Trophoblast cell (in vitro differentiated cells and primary cell): ENCODE measurements at regions not wholly inside any gene's neighbourhood (a gene's known extent, or its start where the extent isn't known, plus 50 kb on each side); places are given as distances from the start of the nearest gene placed in this dataset.

Source experiments
- DNase-seq, 2 donors: peaks; one replicate each; pipeline ENCODE4 v3.0.0-alpha.2; 2016
- H2AFZ ChIP-seq: 2 replicates; pipeline ENCODE4 v1.6.1; 2013; ENCODE audit warnings: low read length, moderate library complexity, mild to moderate bottlenecking; ENCODE audit not compliant: insufficient read depth, poor library complexity
- H2AK5ac ChIP-seq: 2 replicates; pipeline ENCODE4 v1.6.1; 2013; ENCODE audit warnings: mild to moderate bottlenecking, low read length
- H2BK120ac ChIP-seq: 2 replicates; pipeline ENCODE4 v1.6.1; 2013; ENCODE audit warnings: low read length, mild to moderate bottlenecking, moderate library complexity; ENCODE audit not compliant: insufficient read depth, poor library complexity
- H2BK12ac ChIP-seq: 2 replicates; pipeline ENCODE4 v1.6.1; 2013; ENCODE audit warnings: mild to moderate bottlenecking, low read length, moderate library complexity
- H2BK5ac ChIP-seq: 2 replicates; pipeline ENCODE4 v1.6.1; 2013; ENCODE audit warnings: low read length, low read depth, moderate library complexity, mild to moderate bottlenecking; ENCODE audit not compliant: poor library complexity
- H3K14ac ChIP-seq: 2 replicates; pipeline ENCODE4 v1.6.1; 2013; ENCODE audit warnings: mild to moderate bottlenecking, low read length
- H3K18ac ChIP-seq: 2 replicates; pipeline ENCODE4 v1.6.1; 2013; ENCODE audit warnings: mild to moderate bottlenecking, low read length
- H3K23ac ChIP-seq: 2 replicates; pipeline ENCODE4 v1.6.1; 2013; ENCODE audit warnings: low read length
- H3K27ac ChIP-seq: 2 replicates; pipeline ENCODE4 v1.5.1; 2013; ENCODE audit warnings: low read depth, mild to moderate bottlenecking, inconsistent platforms, low read length, moderate library complexity
- H3K27me3 ChIP-seq: 2 replicates; pipeline ENCODE4 v1.6.1; 2013; ENCODE audit warnings: inconsistent platforms, mild to moderate bottlenecking, low read length, moderate library complexity; ENCODE audit not compliant: insufficient read depth
- H3K36me3 ChIP-seq, 2 experiments: 1 replicate in 1 of 2; 2 replicates in 1 of 2; pipeline ENCODE4 v1.6.1; 2013; ENCODE audit warnings: low read length in 2 of 2, mild to moderate bottlenecking in 2 of 2, moderate library complexity in 1 of 2; ENCODE audit not compliant: insufficient read depth in 2 of 2, control insufficient read depth in 1 of 2
- H3K4ac ChIP-seq: 2 replicates; pipeline ENCODE4 v1.6.1; 2013; ENCODE audit warnings: low read depth, mild to moderate bottlenecking, low read length, moderate library complexity
- H3K4me1 ChIP-seq, 2 experiments: 1 replicate in 1 of 2; 2 replicates in 1 of 2; pipeline ENCODE4 v1.6.1; 2013; ENCODE audit warnings: low read length in 2 of 2, mild to moderate bottlenecking in 2 of 2, moderate library complexity in 1 of 2; ENCODE audit not compliant: insufficient read depth in 2 of 2, control insufficient read depth in 1 of 2
- H3K4me2 ChIP-seq: 2 replicates; pipeline ENCODE4 v1.6.1; 2013; ENCODE audit warnings: inconsistent platforms, mild to moderate bottlenecking, low read length, moderate library complexity
- H3K4me3 ChIP-seq: 2 replicates; pipeline ENCODE4 v1.5.1; 2013; ENCODE audit warnings: mild to moderate bottlenecking, low read depth, low read length, inconsistent platforms
- H3K79me1 ChIP-seq: one replicate; pipeline ENCODE4 v1.6.1; 2013; ENCODE audit warnings: low read length
- H3K79me2 ChIP-seq: 2 replicates; pipeline ENCODE4 v1.6.1; 2013; ENCODE audit warnings: low read length, mild to moderate bottlenecking; ENCODE audit not compliant: control insufficient read depth, insufficient read depth, poor library complexity
- H3K9ac ChIP-seq: 2 replicates; pipeline ENCODE4 v1.6.1; 2013; ENCODE audit warnings: mild to moderate bottlenecking, low read length
- H3K9me3 ChIP-seq: 2 replicates; pipeline ENCODE4 v1.6.1; 2013; ENCODE audit warnings: low read depth, mild to moderate bottlenecking, control low read depth, inconsistent platforms, low read length; ENCODE audit not compliant: insufficient read depth
- H4K12ac ChIP-seq: 2 replicates; pipeline ENCODE4 v1.6.1; 2013; ENCODE audit warnings: low read depth, mild to moderate bottlenecking, low read length, moderate library complexity
- H4K8ac ChIP-seq: 2 replicates; pipeline ENCODE4 v1.6.1; 2013; ENCODE audit warnings: low read depth, mild to moderate bottlenecking, low read length, moderate library complexity
- H4K91ac ChIP-seq: one replicate; pipeline ENCODE4 v1.6.1; 2013; ENCODE audit warnings: low read depth, mild to moderate bottlenecking, low read length, moderate library complexity
- WGBS: extraction: QIAGEN DNeasy Blood & Tissue Kit; methylation state at CpG from one replicate; pipeline ENCODE4 v1.1.7; 2013; ENCODE audit warnings: missing lambda C conversion rate; ENCODE audit not compliant: insufficient read length, insufficient coverage; ENCODE audit errors: extremely low coverage; 5-methylcytosine and 5-hydroxymethylcytosine counted together

DNA sequence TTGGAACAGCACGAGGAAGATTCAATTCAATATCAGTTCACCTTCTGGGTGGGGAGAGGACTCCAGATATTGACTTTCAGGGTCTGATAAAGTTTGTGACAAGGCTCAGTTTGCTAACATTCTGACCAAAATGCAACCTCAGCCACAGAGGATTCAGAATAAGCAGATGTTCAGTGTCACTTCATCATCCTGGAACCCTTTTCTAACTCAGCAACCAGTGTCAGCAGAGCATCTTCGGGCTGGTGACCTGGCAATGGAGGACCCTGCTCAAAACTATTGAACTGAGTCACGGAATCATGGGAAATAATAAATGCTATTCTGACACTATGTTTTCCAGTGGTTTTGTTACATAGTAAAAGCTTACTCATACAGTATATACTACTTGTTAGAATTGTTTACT is 433.4 kb upstream of the CFAP20DC start:
- Histone ChIP-seq H3K4me3 (no peak overlapping the region), H3K9ac (no peak overlapping the region), H2BK5ac (no peak overlapping the region), H3K79me1 (peaks cover 8% of the 10 kb centered on the region), H2AK5ac (no peak overlapping the region), H2BK12ac (no peak overlapping the region), H3K9me3 (no peaks in the 10 kb centered on the region), H4K12ac (no peak overlapping the region), H2BK120ac (no peak overlapping the region), H3K18ac (no peak overlapping the region), H4K8ac (no peak overlapping the region), H3K27me3 (no peaks in the 10 kb centered on the region), H3K4me1 (peaks cover 1 to 3% of the 10 kb centered on the region in 2 experiments), H3K79me2 (no peaks in the 10 kb centered on the region), H3K4me2 (no peak overlapping the region), H3K23ac (no peak overlapping the region), H3K14ac (no peak overlapping the region), H2AFZ (no peak overlapping the region), H4K91ac (peak overlapping the region; percentile 41), H3K4ac (no peak overlapping the region), H3K27ac (no peak overlapping the region), H3K36me3 (no peaks in the 10 kb centered on the region)
- DNase-seq = no peak
- no CpG with 5 or more reads among the region's 3 CpGs for WGBS

DNA sequence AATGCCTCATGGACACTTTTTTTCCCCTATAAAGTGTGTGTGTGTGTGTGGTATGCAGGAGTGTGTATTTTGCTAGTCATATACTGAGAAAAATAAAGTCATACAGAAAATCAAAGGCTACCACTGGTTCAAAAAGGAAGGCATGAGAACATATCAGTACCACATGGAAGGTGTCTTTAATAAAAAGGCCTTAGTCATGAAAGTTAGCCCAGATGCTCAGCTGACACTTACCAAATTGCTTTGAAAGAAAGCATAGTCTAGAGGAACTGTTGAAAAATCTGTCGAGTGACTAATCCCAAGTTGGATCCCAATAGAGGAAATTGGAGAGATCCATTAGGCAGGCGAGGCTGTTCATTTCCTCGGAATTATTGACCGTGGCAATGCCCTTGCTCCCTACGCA is 432.9 kb upstream of the CFAP20DC start:
- H3K23ac ChIP-seq = no peak overlapping the region
- no CpG with 5 or more reads among the region's 5 CpGs for whole genome bisulfite sequencing
- H3K79me2 ChIP-seq = no peaks in the 10 kb centered on the region

DNA sequence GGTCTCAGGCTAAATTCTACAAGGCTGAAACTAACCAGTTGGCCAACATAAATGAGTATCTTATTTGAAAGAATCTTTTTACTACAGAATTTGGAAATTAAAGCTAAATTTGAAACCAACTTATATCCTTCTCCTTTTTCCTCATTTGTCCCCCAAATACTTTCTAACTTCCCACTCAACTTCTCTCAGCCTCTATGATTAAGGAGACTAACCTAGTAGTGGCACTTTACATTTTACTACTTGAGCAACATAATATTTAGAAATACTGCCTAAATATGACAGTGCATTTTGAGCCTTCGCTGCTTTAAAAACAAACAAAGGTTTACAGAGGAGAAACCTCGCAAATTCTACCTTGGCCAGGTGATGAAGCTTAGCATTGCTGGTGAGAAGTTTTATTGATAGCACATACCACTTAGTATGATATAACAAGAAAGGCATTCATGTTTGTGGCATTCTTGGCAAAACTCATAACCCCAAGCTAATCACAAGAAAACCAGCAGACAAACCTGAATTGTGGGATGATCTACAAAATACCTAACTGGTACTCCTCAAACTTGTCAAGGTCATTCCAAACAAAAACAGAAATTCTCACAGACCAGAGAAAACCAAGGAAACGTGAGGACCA is 432.1 kb upstream of the CFAP20DC start:
- Histone ChIP-seq H3K79me1 (peaks cover 8% of the 10 kb centered on the region), H4K91ac (no peak overlapping the region), H3K36me3 (no peaks in the 10 kb centered on the region), H3K79me2 (no peaks in the 10 kb centered on the region), H3K4ac (no peak overlapping the region), H3K9me3 (no peaks in the 10 kb centered on the region), H2BK120ac (no peak overlapping the region), H2AFZ (no peak overlapping the region), H3K18ac (no peak overlapping the region), H2BK5ac (no peak overlapping the region), H3K9ac (no peak overlapping the region), H3K27me3 (no peaks in the 10 kb centered on the region), H3K4me1 (peaks cover 1 to 3% of the 10 kb centered on the region in 2 experiments), H4K8ac (no peak overlapping the region), H2BK12ac (no peak overlapping the region), H3K27ac (no peak overlapping the region), H3K14ac (no peak overlapping the region), H3K4me3 (no peak overlapping the region), H2AK5ac (no peak overlapping the region), H3K4me2 (peak overlapping the region; percentile 48), H3K23ac (no peak overlapping the region), H4K12ac (no peak overlapping the region)
- no CpG with 5 or more reads among the region's 3 CpGs for WGBS
- DNase-seq = peak in 1 of 2 donors; percentile 50

More for the DNA sequence above, 432.9 kb upstream of the CFAP20DC start:
- Histone ChIP-seq H3K4me2 (no peak overlapping the region), H2BK12ac (peak overlapping the region; percentile 85), H2BK120ac (peak overlapping the region; percentile 56), H3K4me3 (no peak overlapping the region), H3K36me3 (no peaks in the 10 kb centered on the region), H2BK5ac (peak overlapping the region; percentile 53), H4K91ac (peak overlapping the region; percentile 41), H4K12ac (no peak overlapping the region), H3K79me1 (peaks cover 8% of the 10 kb centered on the region), H3K18ac (no peak overlapping the region), H3K9me3 (no peaks in the 10 kb centered on the region), H3K27ac (no peak overlapping the region), H2AFZ (no peak overlapping the region), H3K27me3 (no peaks in the 10 kb centered on the region), H2AK5ac (no peak overlapping the region), H3K14ac (no peak overlapping the region), H3K9ac (no peak overlapping the region), H4K8ac (peak overlapping the region; percentile 51), H3K4me1 (peaks cover 1 to 3% of the 10 kb centered on the region in 2 experiments), H3K4ac (no peak overlapping the region)
- no peak for DNase-seq

DNA sequence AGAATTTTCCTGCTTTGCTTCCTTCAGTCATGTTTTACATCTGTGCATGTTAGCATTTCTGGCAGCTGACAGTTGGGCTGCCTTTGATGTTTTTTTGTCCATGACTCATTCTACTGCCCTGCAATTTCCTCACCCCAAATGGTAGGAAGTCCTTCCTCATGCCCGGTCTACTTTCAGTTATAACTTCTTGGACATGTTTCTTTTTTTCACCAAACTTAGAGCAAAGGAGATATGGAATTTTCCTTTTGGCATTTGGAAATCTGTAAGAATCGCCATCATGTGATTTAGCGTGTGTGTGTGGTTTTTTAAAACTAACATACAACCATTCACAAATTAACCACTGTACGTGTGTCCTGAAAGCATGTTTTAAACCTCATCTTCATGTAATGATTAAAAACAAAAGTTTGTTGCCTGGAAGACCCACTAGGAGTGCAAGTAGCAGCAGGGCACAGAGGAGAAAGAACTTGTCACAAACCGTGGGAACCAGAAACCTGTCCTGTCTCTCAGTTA is 430.7 kb upstream of the CFAP20DC start:
- Histone ChIP-seq H4K8ac (no peak overlapping the region), H2AFZ (no peak overlapping the region), H3K79me2 (no peaks in the 10 kb centered on the region), H3K9ac (no peak overlapping the region), H3K79me1 (peaks cover 8% of the 10 kb centered on the region), H3K18ac (no peak overlapping the region), H3K4me2 (no peak overlapping the region), H3K27ac (peak overlapping the region; percentile 80), H2AK5ac (no peak overlapping the region), H3K4ac (peak overlapping the region; percentile 70), H3K14ac (no peak overlapping the region), H3K23ac (no peak overlapping the region), H4K91ac (peak overlapping the region; percentile 84), H2BK120ac (peak overlapping the region; percentile 87), H3K4me1 (peaks cover 1 to 3% of the 10 kb centered on the region in 2 experiments), H2BK12ac (peak overlapping the region; percentile 81), H4K12ac (no peak overlapping the region), H3K36me3 (no peaks in the 10 kb centered on the region), H3K9me3 (no peaks in the 10 kb centered on the region), H3K27me3 (no peaks in the 10 kb centered on the region), H3K4me3 (no peak overlapping the region), H2BK5ac (peak overlapping the region; percentile 85)
- DNase-seq = peak; percentile 16 to 57
- no CpG with 5 or more reads among the region's 5 CpGs for WGBS
